MM.1S (cell line): ENCODE measurements at regions not wholly inside any gene's neighbourhood (a gene's known extent, or its start where the extent isn't known, plus 50 kb on each side); places are given as distances from the start of the nearest gene placed in this dataset.
"Not testable (repeated sequence)": the region's sequence is repeated elsewhere in the genome, so short reads cannot be mapped to it uniquely, and the experiment has no call there.

ENCODE experiments used
- EZH2 ChIP-seq: fragments of 300-600 bp; sonication (generic); optimal IDR thresholded peaks from 2 replicates; pipeline ENCODE3; 2017; ENCODE audit warnings: low read depth, mild to moderate bottlenecking, antibody characterized with exemption, low read length, mixed read lengths
- EZH2phosphoT487 ChIP-seq: fragments of 300-600 bp; sonication (generic); IDR thresholded peaks from 2 replicates; pipeline ENCODE4 v1.6.1; 2018; ENCODE audit warnings: antibody characterized with exemption, low read length
- TF ChIP-seq, protein P1 (sequence below): fragments of 300-600 bp; sonication (generic); IDR thresholded peaks from 2 replicates; pipeline ENCODE4 v1.5.1; 2016; ENCODE audit warnings: antibody characterized with exemption, low read length, mixed read lengths

DNA sequence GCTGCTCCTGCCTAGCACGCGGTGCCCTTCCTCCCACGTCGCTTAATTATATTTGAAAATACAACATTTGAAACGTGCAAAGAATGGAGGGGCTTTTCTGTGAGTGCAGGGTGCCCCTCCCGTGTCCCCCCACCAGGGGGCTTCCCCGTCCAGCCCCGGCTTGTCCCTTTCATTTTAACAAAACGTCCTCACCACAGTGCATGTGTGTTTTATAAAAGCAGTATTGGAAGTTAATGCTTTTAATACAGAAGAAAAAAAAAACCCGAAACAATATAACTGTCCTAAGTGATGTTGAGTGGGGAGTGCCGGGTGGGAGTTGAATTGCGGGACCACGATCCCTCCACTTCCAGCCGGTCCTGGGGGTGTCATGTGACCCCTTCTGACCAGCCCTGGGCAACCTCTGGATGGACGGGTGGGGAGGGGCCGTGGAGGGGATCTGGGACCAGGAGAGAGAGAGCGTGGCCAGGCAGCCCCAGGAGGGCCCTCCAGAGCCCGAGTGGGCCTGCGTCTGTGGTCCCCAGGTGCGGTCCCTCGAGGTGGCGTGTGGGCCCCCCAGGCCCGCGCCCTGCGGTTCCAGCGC, 155.3 kb downstream of the TMEM121 start:
- TF ChIP-seq, protein P1, sequence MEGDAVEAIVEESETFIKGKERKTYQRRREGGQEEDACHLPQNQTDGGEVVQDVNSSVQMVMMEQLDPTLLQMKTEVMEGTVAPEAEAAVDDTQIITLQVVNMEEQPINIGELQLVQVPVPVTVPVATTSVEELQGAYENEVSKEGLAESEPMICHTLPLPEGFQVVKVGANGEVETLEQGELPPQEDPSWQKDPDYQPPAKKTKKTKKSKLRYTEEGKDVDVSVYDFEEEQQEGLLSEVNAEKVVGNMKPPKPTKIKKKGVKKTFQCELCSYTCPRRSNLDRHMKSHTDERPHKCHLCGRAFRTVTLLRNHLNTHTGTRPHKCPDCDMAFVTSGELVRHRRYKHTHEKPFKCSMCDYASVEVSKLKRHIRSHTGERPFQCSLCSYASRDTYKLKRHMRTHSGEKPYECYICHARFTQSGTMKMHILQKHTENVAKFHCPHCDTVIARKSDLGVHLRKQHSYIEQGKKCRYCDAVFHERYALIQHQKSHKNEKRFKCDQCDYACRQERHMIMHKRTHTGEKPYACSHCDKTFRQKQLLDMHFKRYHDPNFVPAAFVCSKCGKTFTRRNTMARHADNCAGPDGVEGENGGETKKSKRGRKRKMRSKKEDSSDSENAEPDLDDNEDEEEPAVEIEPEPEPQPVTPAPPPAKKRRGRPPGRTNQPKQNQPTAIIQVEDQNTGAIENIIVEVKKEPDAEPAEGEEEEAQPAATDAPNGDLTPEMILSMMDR: not testable (repeated sequence)
- not testable (repeated sequence) for TF ChIP-seq EZH2, EZH2phosphoT487
